HG02623 (cell line): ENCODE measurements at regions not wholly inside any gene's neighbourhood (a gene's known extent, or its start where the extent isn't known, plus 50 kb on each side); places are given as distances from the start of the nearest gene placed in this dataset.

Experiments
- ATAC-seq: cut with Tn5 transposase; IDR thresholded peaks from one replicate; pipeline ENCODE4 v1.9.1; 2021; ENCODE audit warnings: moderate library complexity; ENCODE audit not compliant: unreplicated experiment

GRCh38 chr4:95674521-95674981, 125.8 kb upstream of the UNC5C start:
- ATAC-seq = no peak

GRCh38 chr4:95672811-95673210, 124.0 kb upstream of the UNC5C start:
- no peak for ATAC-seq

- ATAC-seq = no peak
Measured at GRCh38 chr4:95660719-95661118, 111.9 kb upstream of the UNC5C start.

- no peak for ATAC-seq
Measured at GRCh38 chr4:95651891-95652290, 103.1 kb upstream of the UNC5C start.

- no peak for ATAC-seq
Measured at GRCh38 chr4:95644417-95644816, 95.6 kb upstream of the UNC5C start.

GRCh38 chr4:95643627-95644026, 94.9 kb upstream of the UNC5C start:
- no peak for ATAC-seq

- no peak for ATAC-seq
Measured at GRCh38 chr4:95641571-95641970, 92.8 kb upstream of the UNC5C start.

GRCh38 chr4:95640311-95640710, 91.5 kb upstream of the UNC5C start:
- no peak for ATAC-seq

GRCh38 chr4:95638920-95639501, 90.2 kb upstream of the UNC5C start:
- no peak for ATAC-seq

- ATAC-seq = no peak
Measured at GRCh38 chr4:95637043-95637600, 88.3 kb upstream of the UNC5C start.

GRCh38 chr4:95636061-95636460, 87.3 kb upstream of the UNC5C start:
- ATAC-seq = no peak

- no peak for ATAC-seq
Measured at GRCh38 chr4:95627709-95628108, 78.9 kb upstream of the UNC5C start.

- no peak for ATAC-seq
Measured at GRCh38 chr4:95627024-95627605, 78.3 kb upstream of the UNC5C start.

- ATAC-seq = no peak
Measured at GRCh38 chr4:95625020-95625419, 76.2 kb upstream of the UNC5C start.

GRCh38 chr4:95619525-95620443, 71.0 kb upstream of the UNC5C start:
- ATAC-seq = no peak

GRCh38 chr4:95614684-95615205, 66.0 kb upstream of the UNC5C start:
- ATAC-seq = no peak

GRCh38 chr4:95610061-95610569, 61.3 kb upstream of the UNC5C start:
- no peak for ATAC-seq

- no peak for ATAC-seq
Measured at GRCh38 chr4:95606739-95607138, 58.0 kb upstream of the UNC5C start.

- no peak for ATAC-seq
Measured at GRCh38 chr4:95603393-95603792, 54.6 kb upstream of the UNC5C start.

GRCh38 chr4:95602872-95603271, 54.1 kb upstream of the UNC5C start:
- no peak for ATAC-seq

GRCh38 chr4:95601356-95601755, 52.6 kb upstream of the UNC5C start:
- ATAC-seq = no peak
